GM12892 (cell line): ENCODE measurements at regions not wholly inside any gene's neighbourhood (a gene's known extent, or its start where the extent isn't known, plus 50 kb on each side); places are given as distances from the start of the nearest gene placed in this dataset.
"Not testable (repeated sequence)": the region's sequence is repeated elsewhere in the genome, so short reads cannot be mapped to it uniquely, and the experiment has no call there.

Experiments used
- POLR2A ChIP-seq: IDR thresholded peaks from 2 replicates; pipeline ENCODE4 v1.6.1; 2011; ENCODE audit warnings: low read depth, low read length, control low read depth
- POLR2AphosphoS5 ChIP-seq: IDR thresholded peaks from 2 replicates; pipeline ENCODE4 v1.6.1; 2011; ENCODE audit warnings: low read depth, low read length, control low read depth
- TAF1 ChIP-seq: IDR thresholded peaks from 2 replicates; pipeline ENCODE4 v1.6.1; 2011; ENCODE audit warnings: low read depth, mild to moderate bottlenecking, control low read depth, low read length, borderline replicate concordance

DNA sequence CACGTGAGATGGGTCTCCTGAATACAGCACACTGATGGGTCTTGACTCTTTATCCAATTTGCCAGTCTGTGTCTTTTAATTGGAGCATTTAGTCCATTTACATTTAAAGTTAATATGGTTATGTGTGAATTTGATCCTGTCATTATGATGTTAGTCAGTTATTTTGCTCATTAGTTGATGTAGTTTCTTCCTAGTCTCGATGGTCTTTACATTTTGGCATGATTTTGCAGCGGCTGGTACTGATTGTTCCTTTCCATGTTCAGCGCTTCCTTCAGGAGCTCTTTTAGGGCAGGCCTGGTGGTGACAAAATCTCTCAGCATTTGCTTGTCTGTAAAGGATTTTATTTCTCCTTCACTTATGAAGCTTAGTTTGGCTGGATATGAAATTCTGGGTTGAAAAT lies 68.0 kb upstream of the IZUMO1R start:
- not testable (repeated sequence) for TF ChIP-seq POLR2AphosphoS5, POLR2A, TAF1
